ENCODE measurements at regions not wholly inside any gene's neighbourhood (a gene's known extent, or its start where the extent isn't known, plus 50 kb on each side); places are given as distances from the start of the nearest gene placed in this dataset.

DNA sequence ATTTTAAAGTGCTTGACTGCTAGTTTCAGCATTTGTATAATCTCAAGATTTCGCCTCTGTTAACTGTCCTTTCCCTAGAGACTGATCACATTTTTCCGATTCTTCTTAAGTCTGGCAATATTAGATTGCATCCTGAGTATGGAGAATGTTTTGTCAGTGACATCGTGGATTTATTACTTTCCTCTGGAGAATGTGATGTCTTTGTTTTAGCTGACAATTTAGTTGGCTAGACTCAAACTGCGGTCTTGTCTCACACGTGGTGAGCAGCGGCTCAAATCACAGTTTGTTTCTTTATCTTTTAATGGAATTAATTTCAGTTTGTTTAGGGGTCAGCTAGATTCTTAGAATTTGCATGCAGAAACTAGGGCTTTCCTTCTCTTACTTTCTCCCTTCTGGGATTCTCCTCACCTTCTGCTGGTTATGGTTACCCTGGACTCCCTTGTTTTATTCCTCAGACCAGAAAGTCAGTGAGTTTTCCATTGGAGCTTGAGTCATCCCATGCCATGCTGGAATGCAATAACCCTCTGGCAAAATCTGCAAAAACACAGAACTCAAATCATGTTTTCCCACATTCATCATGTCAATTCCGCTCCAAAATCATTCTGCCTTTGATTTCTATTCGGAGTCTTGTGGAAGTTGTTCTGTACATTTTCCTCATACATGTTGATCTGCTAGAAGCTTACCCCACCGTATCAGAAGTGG, 327.2 kb upstream of the TRIB2 start:
- H3K36me3 ChIP-seq (ENCODE audit: insufficient read depth, low read length): no peaks in the 10 kb centered on the region
- peaks cover under 1% of the 10 kb centered on the region for H3K4me1 ChIP-seq (ENCODE audit: insufficient read depth, low read length)
- H2AFZ ChIP-seq (ENCODE audit: low read depth, low read length): no peak overlapping the region
- no peaks in the 10 kb centered on the region for H3K27me3 ChIP-seq (ENCODE audit: insufficient read depth, low read length)
- no peak overlapping the region for H3K4me3 ChIP-seq (ENCODE audit: low read length)
- no peaks in the 10 kb centered on the region for H3K9me3 ChIP-seq (ENCODE audit: low read length)

DNA sequence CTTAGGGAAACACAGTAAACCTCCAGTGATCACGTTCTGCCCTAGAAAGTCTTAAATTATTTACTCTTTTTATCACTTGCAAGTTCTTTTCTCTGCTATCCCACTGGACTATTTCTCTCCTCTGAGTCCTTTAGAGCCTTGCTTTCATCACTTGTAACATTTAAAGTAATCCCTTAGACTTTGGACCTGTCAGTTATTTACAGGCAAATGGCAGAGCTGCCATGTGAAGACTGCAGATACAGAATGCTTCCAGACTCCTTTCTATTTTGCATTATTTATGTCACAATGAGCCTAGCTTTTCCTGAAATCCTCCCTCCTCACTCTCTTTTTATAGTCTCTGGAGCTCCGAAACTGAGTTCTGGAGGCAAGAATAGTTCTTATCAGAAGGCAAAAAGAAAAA, 325.6 kb upstream of the TRIB2 start:
- H3K4me1 ChIP-seq (ENCODE audit: insufficient read depth, low read length): peaks cover 6% of the 10 kb centered on the region
- H3K36me3 ChIP-seq (ENCODE audit: insufficient read depth, low read length): no peaks in the 10 kb centered on the region
- H2AFZ ChIP-seq (ENCODE audit: low read depth, low read length): no peak overlapping the region
- H3K4me3 ChIP-seq (ENCODE audit: low read length): no peak overlapping the region
- no peaks in the 10 kb centered on the region for H3K9me3 ChIP-seq (ENCODE audit: low read length)
- H3K27me3 ChIP-seq (ENCODE audit: insufficient read depth, low read length): no peaks in the 10 kb centered on the region

DNA sequence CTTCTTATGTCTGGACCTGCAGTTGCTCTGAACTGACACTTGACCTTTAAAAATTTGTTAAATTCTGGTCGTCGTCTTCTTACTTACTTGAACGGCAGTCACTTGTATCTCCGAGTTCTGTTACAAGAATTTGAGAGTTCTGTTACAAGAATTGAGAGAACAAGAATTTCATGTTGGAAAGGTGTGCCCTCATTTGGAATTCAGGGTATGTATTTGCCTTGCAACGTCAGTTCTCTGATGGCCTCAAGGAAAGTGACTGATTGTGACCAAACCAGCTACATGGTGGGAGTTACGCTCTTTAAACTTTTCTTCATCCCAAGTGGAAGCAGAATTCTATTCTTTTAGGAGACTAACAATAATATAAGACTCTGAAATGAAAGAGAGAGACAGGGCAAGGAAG, 320.0 kb upstream of the TRIB2 start:
- Histone ChIP-seq H3K27me3 (ENCODE audit: insufficient read depth, low read length) (no peaks in the 10 kb centered on the region), H3K4me3 (ENCODE audit: low read length) (no peak overlapping the region), H3K4me1 (ENCODE audit: insufficient read depth, low read length) (peaks cover 14% of the 10 kb centered on the region), H3K36me3 (ENCODE audit: insufficient read depth, low read length) (no peaks in the 10 kb centered on the region), H3K9me3 (ENCODE audit: low read length) (no peaks in the 10 kb centered on the region), H2AFZ (ENCODE audit: low read depth, low read length) (no peak overlapping the region)

DNA sequence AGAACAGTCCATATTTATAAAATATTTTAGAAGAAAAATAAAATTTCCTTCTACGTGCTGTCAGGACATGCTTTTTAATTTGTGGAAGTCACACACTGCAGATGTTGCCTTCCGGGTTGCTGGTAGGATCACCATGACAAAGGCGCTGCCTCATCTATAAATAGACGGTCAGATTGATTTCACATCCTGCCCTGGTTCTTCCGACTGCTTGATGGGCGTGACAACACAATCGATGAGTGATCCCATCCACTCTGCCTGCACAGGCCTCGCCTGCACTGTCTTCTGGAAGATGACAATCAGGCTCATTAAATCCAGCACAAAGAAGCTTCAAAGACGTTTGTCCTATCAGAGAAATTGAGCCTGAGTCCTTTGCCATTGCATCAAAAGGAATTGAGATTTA, 318.9 kb upstream of the TRIB2 start:
- no peak overlapping the region for H3K4me3 ChIP-seq (ENCODE audit: low read length)
- peaks cover 3% of the 10 kb centered on the region for H3K9me3 ChIP-seq (ENCODE audit: low read length)
- H3K36me3 ChIP-seq (ENCODE audit: insufficient read depth, low read length): no peaks in the 10 kb centered on the region
- no peak overlapping the region for H2AFZ ChIP-seq (ENCODE audit: low read depth, low read length)
- no peaks in the 10 kb centered on the region for H3K27me3 ChIP-seq (ENCODE audit: insufficient read depth, low read length)
- peaks cover 14% of the 10 kb centered on the region for H3K4me1 ChIP-seq (ENCODE audit: insufficient read depth, low read length)

DNA sequence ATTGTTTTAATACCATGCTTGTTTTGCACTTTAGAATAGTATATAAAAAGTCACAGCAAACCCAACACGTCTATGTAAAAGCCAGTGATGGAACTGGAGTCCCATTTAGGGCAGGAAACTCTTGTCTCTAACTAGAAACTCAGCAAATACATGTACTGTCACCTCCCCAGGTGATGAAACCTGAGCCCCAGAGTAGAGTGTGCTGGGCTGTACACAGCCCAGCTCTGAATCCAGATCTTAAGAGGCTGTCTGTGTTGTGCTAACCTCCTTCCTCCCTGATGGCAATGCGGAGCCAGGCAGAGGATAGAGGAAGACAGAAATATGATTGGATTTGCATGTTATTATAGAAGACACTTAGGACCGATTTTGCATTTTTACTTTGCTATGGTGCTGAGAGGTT, 317.5 kb upstream of the TRIB2 start:
- Histone ChIP-seq H3K27me3 (ENCODE audit: insufficient read depth, low read length) (no peaks in the 10 kb centered on the region), H3K36me3 (ENCODE audit: insufficient read depth, low read length) (no peaks in the 10 kb centered on the region), H3K4me1 (ENCODE audit: insufficient read depth, low read length) (peaks cover 14% of the 10 kb centered on the region), H3K9me3 (ENCODE audit: low read length) (peaks cover 7% of the 10 kb centered on the region), H3K4me3 (ENCODE audit: low read length) (no peak overlapping the region), H2AFZ (ENCODE audit: low read depth, low read length) (no peak overlapping the region)

DNA sequence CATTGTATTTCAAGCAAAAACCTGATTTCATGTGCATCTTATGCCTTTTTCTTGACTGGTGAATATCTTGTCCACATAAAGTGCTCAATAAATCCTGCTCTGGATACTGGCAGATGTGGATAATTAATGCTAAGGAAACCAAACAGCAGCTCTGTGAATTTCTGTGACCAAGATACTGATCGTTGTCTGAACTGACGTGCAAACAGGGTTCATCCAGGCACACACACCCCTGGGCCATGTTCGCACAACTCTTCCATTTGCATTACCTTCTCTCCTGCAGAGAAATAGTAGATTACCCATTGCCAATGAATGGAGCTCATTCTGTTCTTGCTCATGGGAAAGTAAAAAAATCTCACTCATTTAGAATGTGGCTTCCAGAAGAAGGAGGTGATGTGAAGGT, 316.2 kb upstream of the TRIB2 start:
- Histone ChIP-seq H3K36me3 (ENCODE audit: insufficient read depth, low read length) (no peaks in the 10 kb centered on the region), H3K27me3 (ENCODE audit: insufficient read depth, low read length) (no peaks in the 10 kb centered on the region), H3K4me1 (ENCODE audit: insufficient read depth, low read length) (peaks cover 8% of the 10 kb centered on the region), H3K4me3 (ENCODE audit: low read length) (no peak overlapping the region), H2AFZ (ENCODE audit: low read depth, low read length) (no peak overlapping the region), H3K9me3 (ENCODE audit: low read length) (peaks cover 7% of the 10 kb centered on the region)

DNA sequence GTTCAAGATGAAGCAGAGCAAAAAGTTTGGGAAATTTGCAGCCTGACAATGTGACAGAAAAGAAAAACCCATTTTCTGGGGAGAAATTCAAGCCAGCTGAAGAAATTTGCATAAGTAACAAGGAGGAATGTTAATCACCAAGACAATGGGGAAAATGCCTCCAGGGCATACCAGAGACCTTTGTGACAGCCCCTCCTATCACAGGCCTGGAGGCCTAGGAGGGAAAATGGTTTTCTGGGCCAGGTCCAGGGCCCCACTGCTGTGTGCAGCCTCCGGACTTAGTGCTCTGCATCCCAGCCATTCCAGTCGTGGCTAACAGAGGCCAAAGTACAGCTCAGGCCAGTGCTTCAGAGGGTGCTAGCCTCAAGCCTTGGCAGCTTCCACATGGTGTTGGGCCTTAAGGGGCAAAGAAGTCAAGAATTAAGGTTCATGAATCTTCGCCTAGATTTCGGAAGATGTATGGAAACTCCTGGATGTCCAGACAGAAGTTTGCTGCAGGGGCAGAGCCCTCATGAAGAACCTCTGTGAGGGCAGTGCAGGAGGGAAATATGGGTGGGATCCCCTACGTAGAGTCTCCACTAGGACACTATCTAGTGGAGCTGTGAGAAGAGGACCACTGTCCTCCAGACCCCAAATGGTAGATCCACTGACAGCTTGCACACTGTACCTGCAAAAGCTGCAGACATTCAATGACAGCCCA, 314.1 kb upstream of the TRIB2 start:
- peaks cover 7% of the 10 kb centered on the region for H3K9me3 ChIP-seq (ENCODE audit: low read length)
- H2AFZ ChIP-seq (ENCODE audit: low read depth, low read length): no peak overlapping the region
- no peaks in the 10 kb centered on the region for H3K36me3 ChIP-seq (ENCODE audit: insufficient read depth, low read length)
- H3K27me3 ChIP-seq (ENCODE audit: insufficient read depth, low read length): no peaks in the 10 kb centered on the region
- peaks cover 6% of the 10 kb centered on the region for H3K4me1 ChIP-seq (ENCODE audit: insufficient read depth, low read length)
- no peak overlapping the region for H3K4me3 ChIP-seq (ENCODE audit: low read length)

DNA sequence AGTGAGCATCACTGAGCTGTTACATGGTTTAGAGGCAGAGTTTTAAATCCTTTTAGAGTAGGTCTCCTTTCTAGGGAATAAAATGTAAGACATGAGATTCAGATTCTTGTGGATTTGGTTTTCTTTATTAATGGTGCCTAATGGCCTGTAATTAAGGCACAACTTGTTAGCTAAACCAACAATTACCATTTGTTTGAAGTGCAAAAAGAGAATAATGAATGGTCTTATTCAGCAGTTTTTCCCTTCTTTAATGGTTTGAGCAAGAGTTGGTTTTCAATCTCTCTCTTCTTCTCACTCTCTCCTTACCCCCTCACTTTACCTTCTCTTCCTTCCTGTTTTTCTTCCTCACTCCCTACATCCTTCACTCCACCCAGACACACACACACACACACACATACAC, 312.2 kb upstream of the TRIB2 start:
- Histone ChIP-seq H3K4me3 (ENCODE audit: low read length) (no peak overlapping the region), H3K27me3 (ENCODE audit: insufficient read depth, low read length) (no peaks in the 10 kb centered on the region), H3K4me1 (ENCODE audit: insufficient read depth, low read length) (no peaks in the 10 kb centered on the region), H3K36me3 (ENCODE audit: insufficient read depth, low read length) (no peaks in the 10 kb centered on the region), H3K9me3 (ENCODE audit: low read length) (peaks cover 7% of the 10 kb centered on the region), H2AFZ (ENCODE audit: low read depth, low read length) (no peak overlapping the region)

DNA sequence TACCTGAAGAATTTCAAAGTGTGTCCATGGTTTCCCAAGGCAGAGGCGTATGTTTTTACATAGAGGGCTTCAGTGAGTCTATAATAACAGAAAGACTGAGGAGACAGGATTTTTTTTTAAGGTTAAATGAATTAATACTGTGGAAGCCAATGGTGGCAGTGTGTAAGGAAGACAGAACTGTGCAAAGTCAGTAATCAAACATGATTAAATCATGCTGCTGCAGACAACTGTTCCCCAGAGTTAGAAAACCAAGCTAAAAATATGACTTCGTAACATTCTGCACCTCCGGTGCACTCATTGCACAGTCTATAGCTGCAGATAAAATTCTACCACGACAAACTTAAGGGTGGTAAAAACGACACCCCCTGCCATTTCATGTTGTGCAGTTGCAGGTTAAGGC, 309.6 kb upstream of the TRIB2 start:
- Histone ChIP-seq H3K9me3 (ENCODE audit: low read length) (peaks cover 7% of the 10 kb centered on the region), H3K4me3 (ENCODE audit: low read length) (no peak overlapping the region), H2AFZ (ENCODE audit: low read depth, low read length) (no peak overlapping the region), H3K4me1 (ENCODE audit: insufficient read depth, low read length) (peaks cover under 1% of the 10 kb centered on the region), H3K36me3 (ENCODE audit: insufficient read depth, low read length) (no peaks in the 10 kb centered on the region), H3K27me3 (ENCODE audit: insufficient read depth, low read length) (no peaks in the 10 kb centered on the region)

DNA sequence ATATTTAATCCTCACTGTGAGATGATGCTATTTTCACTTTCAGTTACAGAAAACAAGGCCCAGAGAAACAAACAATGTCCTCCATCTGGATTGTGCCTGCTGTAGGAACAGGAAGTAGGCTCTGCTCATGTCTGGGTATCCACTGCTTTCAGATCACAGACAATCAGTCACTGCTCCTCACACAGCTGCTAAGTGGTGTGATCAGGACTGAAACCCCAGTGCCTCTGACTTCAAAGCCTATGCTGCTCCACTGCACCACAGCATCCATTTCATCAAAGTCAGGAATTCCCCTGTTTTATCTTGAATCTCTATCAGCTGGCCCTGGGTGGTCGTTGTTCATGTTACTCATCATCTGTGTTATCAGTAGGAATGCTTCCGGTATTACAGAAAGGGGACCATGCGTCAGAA, 303.8 kb upstream of the TRIB2 start:
- Histone ChIP-seq H2AFZ (ENCODE audit: low read depth, low read length) (no peak overlapping the region), H3K4me3 (ENCODE audit: low read length) (no peak overlapping the region), H3K4me1 (ENCODE audit: insufficient read depth, low read length) (peaks cover 18% of the 10 kb centered on the region), H3K9me3 (ENCODE audit: low read length) (peaks cover 3% of the 10 kb centered on the region), H3K36me3 (ENCODE audit: insufficient read depth, low read length) (no peaks in the 10 kb centered on the region), H3K27me3 (ENCODE audit: insufficient read depth, low read length) (no peaks in the 10 kb centered on the region)

DNA sequence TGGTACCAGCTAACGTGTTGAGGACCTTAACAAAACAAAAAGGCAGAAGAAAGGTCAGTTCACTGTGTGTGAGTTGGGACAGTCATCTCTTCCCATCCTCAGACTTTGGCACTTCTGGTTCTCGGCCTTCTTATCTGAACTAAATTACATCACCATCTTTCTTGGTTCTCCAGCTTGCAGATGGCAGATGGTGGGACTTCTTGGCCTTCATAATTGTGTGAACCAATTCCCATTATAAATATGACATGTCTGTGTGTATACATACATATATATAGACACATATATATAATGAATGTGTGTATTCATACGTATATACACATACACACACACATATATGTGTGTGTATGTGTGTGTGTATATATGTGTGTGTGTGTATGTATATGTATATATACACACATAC, 301.2 kb upstream of the TRIB2 start:
- Histone ChIP-seq H3K36me3 (ENCODE audit: insufficient read depth, low read length) (no peaks in the 10 kb centered on the region), H2AFZ (ENCODE audit: low read depth, low read length) (no peak overlapping the region), H3K4me1 (ENCODE audit: insufficient read depth, low read length) (peaks cover 21% of the 10 kb centered on the region), H3K4me3 (ENCODE audit: low read length) (no peak overlapping the region), H3K9me3 (ENCODE audit: low read length) (peaks cover 3% of the 10 kb centered on the region), H3K27me3 (ENCODE audit: insufficient read depth, low read length) (no peaks in the 10 kb centered on the region)

DNA sequence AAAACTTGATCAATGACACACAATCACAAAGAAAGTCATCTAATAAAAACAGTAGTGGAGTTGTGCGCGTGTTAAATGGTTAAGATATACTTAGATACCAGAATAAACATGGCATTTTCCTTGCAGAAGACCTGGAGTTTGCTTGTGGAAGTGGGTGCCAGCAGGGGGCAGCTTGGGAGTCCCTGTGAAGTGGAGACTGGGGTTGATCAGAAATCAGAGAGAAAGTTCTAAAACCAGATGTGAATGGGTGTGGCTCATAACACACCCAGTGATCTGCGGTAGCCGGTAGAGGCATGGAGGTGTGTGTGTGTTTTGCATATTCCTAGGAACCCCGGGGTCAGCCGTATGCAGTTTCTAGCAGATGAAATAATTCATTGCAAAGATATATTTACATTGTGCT, 300.1 kb upstream of the TRIB2 start:
- H3K36me3 ChIP-seq (ENCODE audit: insufficient read depth, low read length): no peaks in the 10 kb centered on the region
- H2AFZ ChIP-seq (ENCODE audit: low read depth, low read length): no peak overlapping the region
- peaks cover 3% of the 10 kb centered on the region for H3K9me3 ChIP-seq (ENCODE audit: low read length)
- peaks cover 21% of the 10 kb centered on the region for H3K4me1 ChIP-seq (ENCODE audit: insufficient read depth, low read length)
- no peaks in the 10 kb centered on the region for H3K27me3 ChIP-seq (ENCODE audit: insufficient read depth, low read length)
- no peak overlapping the region for H3K4me3 ChIP-seq (ENCODE audit: low read length)

DNA sequence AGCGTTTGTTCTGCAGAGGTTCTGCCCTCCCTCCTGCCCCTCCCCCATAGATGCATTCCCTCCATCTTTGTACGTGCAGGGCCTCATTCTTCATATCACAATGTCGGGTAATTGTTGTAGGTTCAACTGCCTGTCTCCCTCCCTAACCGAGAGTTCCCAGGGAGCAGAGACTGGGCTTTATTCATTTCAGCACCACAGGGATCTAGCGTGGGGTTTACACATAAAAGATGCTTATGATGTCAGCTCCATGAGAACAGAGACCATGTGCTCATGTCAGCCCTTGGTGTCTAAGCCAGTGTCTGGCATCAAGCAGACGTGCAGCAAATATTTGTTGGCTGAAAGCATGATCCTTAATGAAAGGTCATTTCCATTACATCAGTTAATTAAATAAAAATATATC, 298.9 kb upstream of the TRIB2 start:
- Histone ChIP-seq H3K9me3 (ENCODE audit: low read length) (peaks cover 3% of the 10 kb centered on the region), H3K4me1 (ENCODE audit: insufficient read depth, low read length) (peaks cover 15% of the 10 kb centered on the region), H3K36me3 (ENCODE audit: insufficient read depth, low read length) (no peaks in the 10 kb centered on the region), H3K27me3 (ENCODE audit: insufficient read depth, low read length) (no peaks in the 10 kb centered on the region), H2AFZ (ENCODE audit: low read depth, low read length) (no peak overlapping the region), H3K4me3 (ENCODE audit: low read length) (no peak overlapping the region)

DNA sequence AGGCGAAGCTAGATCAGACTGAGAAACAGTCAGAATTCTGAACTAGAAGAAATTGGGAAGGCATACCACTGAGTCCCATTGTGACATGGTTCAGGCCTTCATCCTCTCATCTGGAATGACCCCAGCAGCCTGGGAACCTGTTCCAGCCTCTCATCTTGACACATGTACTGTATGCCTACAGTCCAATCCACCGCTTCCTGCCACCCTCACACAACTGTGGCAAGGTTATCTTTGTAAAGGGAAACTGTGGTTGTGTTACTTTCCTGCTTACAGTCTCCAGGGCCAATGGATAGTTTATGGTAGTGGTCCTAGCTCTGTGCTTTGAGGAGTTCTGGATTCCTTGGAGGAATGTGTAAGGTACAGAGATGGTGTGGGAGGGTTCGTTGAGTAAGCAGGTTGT, 296.9 kb upstream of the TRIB2 start:
- Histone ChIP-seq H3K36me3 (ENCODE audit: insufficient read depth, low read length) (no peaks in the 10 kb centered on the region), H3K4me1 (ENCODE audit: insufficient read depth, low read length) (peaks cover 15% of the 10 kb centered on the region), H2AFZ (ENCODE audit: low read depth, low read length) (no peak overlapping the region), H3K9me3 (ENCODE audit: low read length) (peaks cover under 1% of the 10 kb centered on the region), H3K27me3 (ENCODE audit: insufficient read depth, low read length) (no peaks in the 10 kb centered on the region), H3K4me3 (ENCODE audit: low read length) (no peak overlapping the region)
